BE2C (cell line): ENCODE measurements at regions not wholly inside any gene's neighbourhood (a gene's known extent, or its start where the extent isn't known, plus 50 kb on each side); places are given as distances from the start of the nearest gene placed in this dataset.
"Not testable (repeated sequence)": the region's sequence is repeated elsewhere in the genome, so short reads cannot be mapped to it uniquely, and the experiment has no call there.

Source experiments
- DNase-seq: peaks from one replicate; pipeline ENCODE4 v3.0.0-alpha.2; 2020
- H3K27me3 ChIP-seq: fragments of 250-450 bp; sonication (Bioruptor Pico); 2 replicates; pipeline ENCODE4 v1.5.1; 2020; ENCODE audit warnings: mild to moderate bottlenecking
- H3K36me3 ChIP-seq: fragments of 250-450 bp; sonication (Bioruptor Pico); 2 replicates; pipeline ENCODE4 v1.5.1; 2020; ENCODE audit warnings: mild to moderate bottlenecking
- H3K4me1 ChIP-seq: fragments of 250-450 bp; sonication (Bioruptor Pico); 2 replicates; pipeline ENCODE4 v1.5.1; 2020
- H3K4me3 ChIP-seq: 2 replicates; pipeline ENCODE4 v1.5.1; 2011; ENCODE audit warnings: low read depth, low read length
- H3K9me3 ChIP-seq: fragments of 250-450 bp; sonication (Bioruptor Pico); 2 replicates; pipeline ENCODE4 v1.5.1; 2020
- CTCF ChIP-seq: IDR thresholded peaks from 2 replicates; pipeline ENCODE4 v1.5.1; 2012; ENCODE audit warnings: mild to moderate bottlenecking, low read depth, low read length

- H3K27me3 ChIP-seq, result no peaks in the 10 kb centered on the region
- H3K4me1 ChIP-seq, result no peaks in the 10 kb centered on the region
- no peaks in the 10 kb centered on the region for H3K9me3 ChIP-seq
- no peak for DNase-seq
- H3K4me3 ChIP-seq, result no peak overlapping the region
- no peak for TF ChIP-seq CTCF
- H3K36me3 ChIP-seq, result no peaks in the 10 kb centered on the region
Observed at GRCh38 chr1:65596768-65597167, 176.3 kb downstream of the LEPR start.

- Histone ChIP-seq H3K27me3 (no peaks in the 10 kb centered on the region), H3K9me3 (no peaks in the 10 kb centered on the region), H3K4me3 (no peak overlapping the region), H3K36me3 (no peaks in the 10 kb centered on the region), H3K4me1 (no peaks in the 10 kb centered on the region)
- TF ChIP-seq CTCF, result no peak
- DNase-seq, result no peak
Observed at GRCh38 chr1:65605621-65606020, 185.2 kb downstream of the LEPR start.

GRCh38 chr1:65606426-65606825 lies 186.0 kb downstream of the LEPR start:
- no peak overlapping the region for H3K4me3 ChIP-seq
- no peak for TF ChIP-seq CTCF
- no peak for DNase-seq
- no peaks in the 10 kb centered on the region for H3K4me1 ChIP-seq
- no peaks in the 10 kb centered on the region for H3K9me3 ChIP-seq
- no peaks in the 10 kb centered on the region for H3K36me3 ChIP-seq
- no peaks in the 10 kb centered on the region for H3K27me3 ChIP-seq

GRCh38 chr1:65613884-65614283 lies 178.8 kb upstream of the PDE4B start:
- Histone ChIP-seq H3K36me3 (no peaks in the 10 kb centered on the region), H3K27me3 (no peaks in the 10 kb centered on the region), H3K4me1 (no peaks in the 10 kb centered on the region), H3K4me3 (no peak overlapping the region), H3K9me3 (no peaks in the 10 kb centered on the region)
- no peak for DNase-seq
- TF ChIP-seq CTCF, result no peak

GRCh38 chr1:65615859-65616258 lies 176.8 kb upstream of the PDE4B start:
- Histone ChIP-seq H3K4me3 (no peak overlapping the region), H3K27me3 (no peaks in the 10 kb centered on the region), H3K36me3 (no peaks in the 10 kb centered on the region), H3K9me3 (no peaks in the 10 kb centered on the region), H3K4me1 (no peaks in the 10 kb centered on the region)
- DNase-seq, result no peak
- TF ChIP-seq CTCF, result no peak

- not testable (repeated sequence) for H3K9me3 ChIP-seq, H3K36me3 ChIP-seq, H3K4me1 ChIP-seq, H3K27me3 ChIP-seq, DNase-seq, H3K4me3 ChIP-seq
Observed at GRCh38 chr1:65621721-65622120, 171.0 kb upstream of the PDE4B start.

GRCh38 chr1:65623895-65624294 lies 168.8 kb upstream of the PDE4B start:
- no peak for DNase-seq

More at GRCh38 chr1:65623895-65624294, 168.8 kb upstream of the PDE4B start:
- Histone ChIP-seq H3K27me3 (no peaks in the 10 kb centered on the region), H3K36me3 (no peaks in the 10 kb centered on the region), H3K4me3 (no peak overlapping the region), H3K9me3 (no peaks in the 10 kb centered on the region), H3K4me1 (no peaks in the 10 kb centered on the region)
- no peak for TF ChIP-seq CTCF
